ENCODE measurements at regions not wholly inside any gene's neighbourhood (a gene's known extent, or its start where the extent isn't known, plus 50 kb on each side); places are given as distances from the start of the nearest gene placed in this dataset.
"Not testable (repeated sequence)": the region's sequence is repeated elsewhere in the genome, so short reads cannot be mapped to it uniquely, and the experiment has no call there.

DNA sequence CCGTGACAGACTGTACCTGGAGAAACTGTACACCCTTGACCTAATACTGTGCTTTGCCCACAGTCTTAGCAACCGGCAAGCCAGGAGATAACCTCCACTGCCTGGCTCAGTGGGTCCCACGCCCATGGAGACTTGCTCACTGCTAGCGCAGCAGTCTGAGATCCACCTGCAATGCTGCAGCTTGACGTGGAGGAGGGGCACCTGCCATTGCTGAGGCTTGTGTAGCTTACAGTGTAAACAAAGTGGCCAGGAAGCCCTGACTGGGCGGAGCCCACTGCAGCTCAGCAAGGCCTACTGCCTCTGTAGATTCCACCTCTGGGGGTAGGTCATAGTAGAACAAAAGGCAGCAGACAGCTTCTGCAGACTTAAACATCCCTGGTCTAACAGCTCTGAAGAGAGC lies 189.3 kb downstream of the EDEM1 start:
- H3K4me3 ChIP-seq (ENCODE audit: low read length): no peak overlapping the region
- no peak for DNase-seq (ENCODE audit: low read depth)
- TF ChIP-seq, protein P1, sequence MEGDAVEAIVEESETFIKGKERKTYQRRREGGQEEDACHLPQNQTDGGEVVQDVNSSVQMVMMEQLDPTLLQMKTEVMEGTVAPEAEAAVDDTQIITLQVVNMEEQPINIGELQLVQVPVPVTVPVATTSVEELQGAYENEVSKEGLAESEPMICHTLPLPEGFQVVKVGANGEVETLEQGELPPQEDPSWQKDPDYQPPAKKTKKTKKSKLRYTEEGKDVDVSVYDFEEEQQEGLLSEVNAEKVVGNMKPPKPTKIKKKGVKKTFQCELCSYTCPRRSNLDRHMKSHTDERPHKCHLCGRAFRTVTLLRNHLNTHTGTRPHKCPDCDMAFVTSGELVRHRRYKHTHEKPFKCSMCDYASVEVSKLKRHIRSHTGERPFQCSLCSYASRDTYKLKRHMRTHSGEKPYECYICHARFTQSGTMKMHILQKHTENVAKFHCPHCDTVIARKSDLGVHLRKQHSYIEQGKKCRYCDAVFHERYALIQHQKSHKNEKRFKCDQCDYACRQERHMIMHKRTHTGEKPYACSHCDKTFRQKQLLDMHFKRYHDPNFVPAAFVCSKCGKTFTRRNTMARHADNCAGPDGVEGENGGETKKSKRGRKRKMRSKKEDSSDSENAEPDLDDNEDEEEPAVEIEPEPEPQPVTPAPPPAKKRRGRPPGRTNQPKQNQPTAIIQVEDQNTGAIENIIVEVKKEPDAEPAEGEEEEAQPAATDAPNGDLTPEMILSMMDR (conservative IDR thresholded peaks at IDR 0.05; ENCODE audit: low read depth, low read length): no peak

DNA sequence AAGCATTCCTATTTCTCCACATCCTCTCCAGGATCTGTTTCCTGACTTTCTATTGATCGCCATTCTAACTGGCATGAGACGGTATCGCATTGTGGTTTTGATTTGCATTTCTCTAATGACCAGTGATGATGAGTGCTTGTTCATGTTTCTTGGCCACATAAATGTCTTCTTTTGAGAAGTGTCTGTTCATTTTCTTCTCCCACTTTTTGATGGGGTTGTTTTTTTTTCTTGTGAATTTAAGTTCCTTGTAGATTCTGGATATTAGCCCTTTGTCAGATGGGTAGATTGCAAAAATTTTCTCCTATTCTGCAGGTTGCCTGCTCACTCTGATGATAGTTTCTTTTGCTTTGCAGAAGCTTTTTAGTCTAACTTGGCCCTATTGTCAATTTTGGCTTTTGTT lies 191.8 kb downstream of the EDEM1 start:
- H3K4me3 ChIP-seq (ENCODE audit: low read length); DNase-seq (ENCODE audit: low read depth): not testable (repeated sequence)

DNA sequence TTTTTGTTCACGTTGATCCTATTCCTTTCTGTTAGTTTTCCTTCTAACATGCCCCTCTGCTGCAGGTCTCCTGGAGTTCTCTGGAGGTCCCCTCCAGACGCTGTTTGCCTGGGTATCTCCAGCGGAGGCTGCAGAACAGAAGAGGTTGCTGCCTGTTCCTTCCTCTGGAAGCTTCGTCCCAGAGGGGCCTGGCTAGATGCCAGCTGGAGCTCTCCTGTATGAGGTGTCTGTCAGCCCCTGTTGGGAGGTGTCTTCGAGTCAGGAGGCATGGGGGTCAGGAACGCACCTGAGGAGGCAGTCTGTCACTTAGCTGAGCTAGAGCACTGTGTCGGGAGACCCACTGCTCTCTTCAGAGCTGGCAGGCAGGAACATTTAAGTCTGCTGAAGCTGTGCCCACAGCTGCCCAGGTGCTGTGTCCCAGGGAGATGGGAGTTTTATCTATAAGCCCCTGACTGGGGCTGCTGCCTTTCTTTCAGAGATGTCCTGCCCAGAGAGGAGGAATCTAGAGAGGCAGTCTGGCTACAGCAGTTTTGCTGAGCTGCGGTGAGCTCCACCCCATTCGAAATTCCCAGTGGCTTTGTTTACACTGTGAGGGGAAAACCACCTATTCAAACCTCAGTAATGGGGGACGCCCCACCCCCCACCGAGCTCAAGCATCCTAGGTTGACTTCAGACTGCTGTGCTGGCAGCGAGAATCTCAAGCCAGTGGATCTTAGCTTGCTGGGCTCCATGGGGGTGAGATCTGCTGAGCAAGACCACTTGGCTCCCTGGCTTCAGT lies 196.2 kb downstream of the EDEM1 start:
- H3K4me3 ChIP-seq (ENCODE audit: low read length); DNase-seq (ENCODE audit: low read depth): not testable (repeated sequence)

DNA sequence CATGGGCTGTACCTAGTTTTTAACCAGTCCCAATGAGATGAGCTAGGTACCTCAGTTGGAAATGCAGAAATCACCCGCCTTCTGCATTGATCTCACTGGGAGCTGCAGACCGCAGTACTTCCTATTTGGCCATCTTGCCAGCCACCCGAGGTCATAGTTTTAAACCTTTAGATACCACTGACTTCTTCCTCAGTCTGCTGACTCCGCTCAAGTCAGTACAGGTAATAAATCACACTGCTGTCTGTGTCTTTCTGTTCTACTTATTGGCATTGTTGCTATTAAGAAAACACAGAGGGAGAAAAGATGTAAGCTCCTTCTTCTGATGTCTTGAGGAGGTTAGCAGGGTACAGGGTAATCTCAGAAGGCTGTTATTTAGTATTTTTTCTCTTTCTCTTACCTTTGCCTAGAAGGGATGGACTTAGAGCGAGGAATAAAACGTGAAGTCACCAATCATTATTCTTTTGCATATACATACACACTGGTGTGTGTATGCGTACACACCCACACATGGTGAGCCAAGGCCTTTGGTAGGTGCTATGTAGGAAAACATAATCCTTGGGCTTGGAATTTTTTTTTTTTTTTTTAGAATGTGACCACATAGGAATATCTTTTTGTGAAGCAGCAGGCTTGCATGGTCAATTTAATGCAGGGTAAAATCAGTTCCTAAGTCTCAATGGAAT lies 197.2 kb downstream of the EDEM1 start:
- TF ChIP-seq, protein P1 (conservative IDR thresholded peaks at IDR 0.05; ENCODE audit: low read depth, low read length): no peak
- no peak for DNase-seq (ENCODE audit: low read depth)
- H3K4me3 ChIP-seq (ENCODE audit: low read length): no peak overlapping the region

DNA sequence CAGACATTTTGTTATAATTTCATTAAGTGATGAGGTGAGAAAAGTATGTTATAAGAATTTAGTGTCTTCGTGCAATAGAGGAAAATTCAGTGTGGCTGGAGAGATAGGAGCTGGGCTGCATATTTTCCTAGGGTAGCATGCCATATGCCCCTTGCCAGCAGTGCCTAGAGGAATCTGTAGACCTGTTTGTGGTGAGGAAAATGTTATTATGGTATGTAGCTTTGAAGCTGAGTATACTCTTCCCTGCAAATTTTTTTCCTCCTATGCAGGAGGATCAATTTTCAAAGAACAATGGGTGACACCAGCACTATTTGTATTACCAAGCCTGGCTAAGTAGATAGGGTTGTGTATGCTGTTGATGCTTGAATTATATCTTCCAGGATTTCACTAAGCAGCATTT lies 200.6 kb downstream of the EDEM1 start:
- TF ChIP-seq, protein P1 (conservative IDR thresholded peaks at IDR 0.05; ENCODE audit: low read depth, low read length): no peak
- no peak overlapping the region for H3K4me3 ChIP-seq (ENCODE audit: low read length)
- DNase-seq (ENCODE audit: low read depth): no peak

DNA sequence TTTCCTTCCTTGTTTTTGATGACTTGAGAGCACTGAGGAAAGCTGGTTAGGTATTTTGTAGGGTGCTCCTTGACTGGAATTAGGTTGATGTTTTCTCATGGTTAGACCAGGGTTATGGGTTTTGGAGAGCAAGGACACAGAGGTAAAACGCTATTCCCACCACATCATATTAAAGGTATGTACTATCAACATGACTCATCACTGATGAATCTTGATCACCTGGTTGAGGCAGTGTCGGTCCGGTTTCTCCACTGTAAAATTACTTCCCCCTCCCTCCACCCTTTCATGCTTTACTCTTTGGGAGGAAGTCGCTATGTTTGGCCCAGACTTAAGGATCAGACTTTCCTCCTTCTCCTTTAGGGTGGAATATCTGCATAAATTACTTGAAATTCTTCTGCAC lies 201.6 kb downstream of the EDEM1 start:
- TF ChIP-seq, protein P1 (conservative IDR thresholded peaks at IDR 0.05; ENCODE audit: low read depth, low read length): no peak
- DNase-seq (ENCODE audit: low read depth): no peak
- H3K4me3 ChIP-seq (ENCODE audit: low read length): no peak overlapping the region

DNA sequence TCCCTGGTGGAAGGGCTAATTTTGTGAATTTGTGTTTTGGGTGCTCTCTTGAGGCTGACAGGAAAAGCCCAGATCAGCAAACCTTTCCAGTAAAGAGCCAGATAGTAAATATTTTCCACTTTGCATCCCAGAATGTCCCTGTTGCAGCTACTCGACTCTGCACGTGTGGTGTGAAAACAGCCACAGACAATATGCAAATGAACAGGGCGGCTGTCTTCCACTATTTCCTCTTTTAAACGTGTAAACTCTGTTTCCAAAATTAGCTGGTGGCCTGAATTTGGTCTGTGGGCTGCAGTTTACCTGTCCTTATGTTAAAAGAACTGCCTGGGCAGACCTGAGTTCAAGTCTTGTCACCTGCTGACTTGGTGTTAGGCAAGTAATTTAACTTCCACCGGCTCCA lies 202.7 kb downstream of the EDEM1 start:
- TF ChIP-seq, protein P1 (conservative IDR thresholded peaks at IDR 0.05; ENCODE audit: low read depth, low read length): no peak
- no peak overlapping the region for H3K4me3 ChIP-seq (ENCODE audit: low read length)
- DNase-seq (ENCODE audit: low read depth): no peak

DNA sequence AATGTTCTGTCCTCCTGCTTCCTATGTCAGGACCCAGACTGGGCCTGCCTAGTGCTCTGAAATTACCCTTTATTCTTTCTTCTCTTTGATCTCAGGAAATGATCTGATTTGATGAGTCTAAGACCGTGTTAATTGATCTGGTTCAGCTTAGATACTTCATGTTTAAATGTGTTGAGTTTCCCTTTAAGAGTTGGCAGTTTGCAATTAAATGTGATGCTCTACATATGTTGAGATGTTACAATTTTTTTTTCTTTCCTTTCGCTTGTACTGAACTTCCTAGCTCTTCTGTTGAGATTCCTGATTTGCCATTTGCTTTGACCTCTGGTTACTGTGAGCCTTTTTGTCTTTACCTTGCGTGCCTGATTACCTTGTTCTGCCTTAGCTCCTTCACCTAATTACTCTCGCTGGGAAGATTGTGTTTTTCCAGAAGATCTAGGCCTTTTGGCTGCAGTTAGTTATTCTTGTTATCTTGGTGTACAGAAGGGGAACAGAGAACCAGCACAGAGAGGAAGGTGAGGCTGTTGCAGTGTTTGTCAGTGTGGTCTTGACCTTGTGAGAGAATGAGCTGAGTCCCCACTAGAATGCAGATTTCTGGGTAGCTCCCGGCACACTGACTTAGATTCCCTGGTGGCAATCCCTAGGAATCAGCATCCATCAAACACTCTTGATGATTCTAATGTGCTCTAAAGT lies 203.6 kb downstream of the EDEM1 start:
- H3K4me3 ChIP-seq (ENCODE audit: low read length): no peak overlapping the region
- TF ChIP-seq, protein P1 (conservative IDR thresholded peaks at IDR 0.05; ENCODE audit: low read depth, low read length): no peak
- DNase-seq (ENCODE audit: low read depth): no peak
